ENCODE measurements at regions not wholly inside any gene's neighbourhood (a gene's known extent, or its start where the extent isn't known, plus 50 kb on each side); places are given as distances from the start of the nearest gene placed in this dataset.

GRCh38 chr1:228958741-228959140, 223.5 kb downstream of the RHOU start:
- TF ChIP-seq POLR2A (IDR thresholded peaks at IDR 0.05) (no peak), CTCF (IDR thresholded peaks at IDR 0.05) (no peak), POLR2AphosphoS5 (IDR thresholded peaks at IDR 0.05) (no peak)

All from breast epithelium (tissue), 3 donors.